H1 (cell line): ENCODE measurements at regions not wholly inside any gene's neighbourhood (a gene's known extent, or its start where the extent isn't known, plus 50 kb on each side); places are given as distances from the start of the nearest gene placed in this dataset.

Experiments
- BRCA1 ChIP-seq: IDR thresholded peaks from 2 replicates; pipeline ENCODE4 v1.6.1; 2012; ENCODE audit warnings: low read depth, low read length, improper control_type of control experiment
- CBX8 ChIP-seq: fragments of 300-800, 300-1000 bp; sonication (generic); IDR thresholded peaks from 2 replicates; pipeline ENCODE4 v1.7.1; 2016; ENCODE audit warnings: low read depth, low read length, borderline replicate concordance
- E2F6 ChIP-seq: IDR thresholded peaks from 2 replicates; pipeline ENCODE4 v1.6.1; 2012; ENCODE audit warnings: inconsistent platforms
- HDAC6 ChIP-seq: IDR thresholded peaks from one replicate; pipeline ENCODE4 v1.7.1; 2012; ENCODE audit warnings: low read depth, mild to moderate bottlenecking, inconsistent platforms, low read length, moderate library complexity
- JUN ChIP-seq: IDR thresholded peaks from 2 replicates; pipeline ENCODE4 v1.6.1; 2011; ENCODE audit warnings: low read depth, mild to moderate bottlenecking, improper control_type of control experiment, low read length
- KDM4A ChIP-seq: IDR thresholded peaks from one replicate; pipeline ENCODE4 v1.7.1; 2012; ENCODE audit warnings: low read depth, mild to moderate bottlenecking, moderate library complexity, low read length, inconsistent platforms; ENCODE audit not compliant: severe bottlenecking
- POLR2A ChIP-seq, 2 experiments: IDR thresholded peaks; 1 replicate in 1 of 2; 2 replicates in 1 of 2; pipeline ENCODE4 v1.6.1; 2011; ENCODE audit warnings: low read depth in 2 of 2, low read length in 2 of 2, mild to moderate bottlenecking in 2 of 2; ENCODE audit errors: control extremely low read depth in 1 of 2
- RNF2 ChIP-seq: fragments of 200-900, 300-1000 bp; sonication (generic); IDR thresholded peaks from 2 replicates; pipeline ENCODE4 v1.7.1; 2016; ENCODE audit warnings: borderline replicate concordance, low read depth, mild to moderate bottlenecking, antibody characterized with exemption, low read length; ENCODE audit not compliant: poor library complexity, severe bottlenecking; ENCODE audit errors: missing control alignments
- SIN3A ChIP-seq, 2 experiments: IDR thresholded peaks in 1 of 2; conservative IDR thresholded peaks in 1 of 2; 2 replicates each; pipeline ENCODE4 v1.6.1; 2011 to 2012; ENCODE audit warnings: low read length in 2 of 2, improper control_type of control experiment in 1 of 2, low read depth in 1 of 2, mild to moderate bottlenecking in 1 of 2
- ZNF274 ChIP-seq: IDR thresholded peaks from 2 replicates; pipeline ENCODE4 v1.7.0; 2012; ENCODE audit warnings: low read length, borderline replicate concordance; ENCODE audit errors: extremely low read depth

- TF ChIP-seq RNF2 = no peak
- TF ChIP-seq JUN = no peak
- no peak for TF ChIP-seq CBX8
- no peak for TF ChIP-seq BRCA1
- no peak for TF ChIP-seq HDAC6
- no peak for TF ChIP-seq ZNF274
- no peak for TF ChIP-seq KDM4A
- TF ChIP-seq SIN3A (conservative IDR thresholded peaks at IDR 0.05 in 1 of 2, IDR thresholded peaks at IDR 0.05 in 1 of 2; ENCODE audit: low read depth in 1 of 2, low read length in 2 of 2) = no peak
- no peak for TF ChIP-seq E2F6
- no peak for TF ChIP-seq POLR2A (IDR thresholded peaks at IDR 0.05; ENCODE audit: control extremely low read depth in 1 of 2, low read depth in 2 of 2, low read length in 2 of 2)
Measured at GRCh38 chr4:121564840-121565375, 131.9 kb downstream of the ANXA5 start (continued).
